ENCODE measurements at regions not wholly inside any gene's neighbourhood (a gene's known extent, or its start where the extent isn't known, plus 50 kb on each side); places are given as distances from the start of the nearest gene placed in this dataset.

DNA sequence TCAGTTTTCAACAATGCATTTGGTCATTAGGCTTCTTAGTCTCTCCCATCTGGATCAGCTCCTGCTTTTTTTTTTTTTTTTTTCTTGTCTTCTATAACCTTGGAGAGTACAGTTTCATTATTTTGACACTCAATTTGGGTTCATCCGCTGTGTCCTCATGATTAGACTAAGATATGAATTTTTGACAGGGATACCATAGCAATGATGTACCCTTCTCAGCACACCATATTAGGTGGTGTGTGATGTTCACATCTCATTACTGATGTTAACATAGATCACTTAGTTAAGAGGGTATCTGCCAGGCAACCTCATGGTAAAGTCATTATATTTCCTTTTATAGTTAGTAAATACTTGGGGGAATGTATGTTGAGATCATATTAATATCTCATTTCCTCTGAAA lies 445.5 kb upstream of the IGFBP3 start:
- TF ChIP-seq, protein P1, sequence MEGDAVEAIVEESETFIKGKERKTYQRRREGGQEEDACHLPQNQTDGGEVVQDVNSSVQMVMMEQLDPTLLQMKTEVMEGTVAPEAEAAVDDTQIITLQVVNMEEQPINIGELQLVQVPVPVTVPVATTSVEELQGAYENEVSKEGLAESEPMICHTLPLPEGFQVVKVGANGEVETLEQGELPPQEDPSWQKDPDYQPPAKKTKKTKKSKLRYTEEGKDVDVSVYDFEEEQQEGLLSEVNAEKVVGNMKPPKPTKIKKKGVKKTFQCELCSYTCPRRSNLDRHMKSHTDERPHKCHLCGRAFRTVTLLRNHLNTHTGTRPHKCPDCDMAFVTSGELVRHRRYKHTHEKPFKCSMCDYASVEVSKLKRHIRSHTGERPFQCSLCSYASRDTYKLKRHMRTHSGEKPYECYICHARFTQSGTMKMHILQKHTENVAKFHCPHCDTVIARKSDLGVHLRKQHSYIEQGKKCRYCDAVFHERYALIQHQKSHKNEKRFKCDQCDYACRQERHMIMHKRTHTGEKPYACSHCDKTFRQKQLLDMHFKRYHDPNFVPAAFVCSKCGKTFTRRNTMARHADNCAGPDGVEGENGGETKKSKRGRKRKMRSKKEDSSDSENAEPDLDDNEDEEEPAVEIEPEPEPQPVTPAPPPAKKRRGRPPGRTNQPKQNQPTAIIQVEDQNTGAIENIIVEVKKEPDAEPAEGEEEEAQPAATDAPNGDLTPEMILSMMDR (IDR thresholded peaks at IDR 0.05): no peak
- no peak for TF ChIP-seq POLR2A (IDR thresholded peaks at IDR 0.05)
